GM19372 (cell line): ENCODE measurements at regions not wholly inside any gene's neighbourhood (a gene's known extent, or its start where the extent isn't known, plus 50 kb on each side); places are given as distances from the start of the nearest gene placed in this dataset.
A peak's percentile ranks its signal among the peaks of the same experiment; 100 is the strongest.

ENCODE experiments used
- ATAC-seq: cut with Tn5 transposase; IDR thresholded peaks from one replicate; pipeline ENCODE4 v1.9.1; 2021; ENCODE audit warnings: mild to moderate bottlenecking, low read depth, moderate library complexity; ENCODE audit not compliant: unreplicated experiment

DNA sequence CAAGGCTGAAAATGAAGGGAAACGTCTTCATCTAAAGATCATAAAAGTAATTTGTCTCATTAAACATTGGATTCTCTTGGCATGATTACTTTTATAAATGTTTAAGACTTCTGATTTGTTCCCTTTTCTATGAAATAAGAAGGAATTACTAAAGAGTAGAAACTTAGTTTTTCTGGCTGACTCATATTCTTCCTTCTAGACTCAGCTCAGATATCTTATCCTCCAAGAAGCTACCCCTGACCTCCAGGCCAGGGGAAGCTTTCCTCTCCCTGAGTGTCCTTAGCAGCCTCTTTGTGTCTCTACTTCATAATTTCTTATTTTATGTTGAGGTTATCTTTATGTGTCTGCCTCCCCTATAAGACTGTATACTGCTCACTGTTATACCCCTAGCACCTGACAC lies 291.9 kb upstream of the STT3B start:
- ATAC-seq = no peak

DNA sequence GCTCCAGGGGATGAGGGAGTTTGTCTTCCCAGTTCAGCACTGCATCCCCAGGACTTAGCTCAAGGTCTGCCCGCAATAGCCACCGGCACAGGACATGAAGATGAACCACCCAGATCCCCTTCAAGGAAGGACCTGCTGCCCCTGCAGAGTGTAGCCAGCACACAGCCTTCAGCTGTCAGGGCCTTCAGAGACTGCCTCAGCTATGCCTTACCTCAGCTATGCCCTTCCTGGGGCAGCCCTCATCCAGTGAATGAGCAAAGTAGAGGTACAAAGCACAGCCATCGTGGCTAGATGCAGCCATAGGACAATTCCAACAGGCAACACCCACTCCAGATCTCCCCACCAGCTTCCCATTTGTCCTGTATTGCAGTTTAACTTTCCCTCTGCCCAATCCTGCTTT lies 291.2 kb upstream of the STT3B start:
- no peak for ATAC-seq

DNA sequence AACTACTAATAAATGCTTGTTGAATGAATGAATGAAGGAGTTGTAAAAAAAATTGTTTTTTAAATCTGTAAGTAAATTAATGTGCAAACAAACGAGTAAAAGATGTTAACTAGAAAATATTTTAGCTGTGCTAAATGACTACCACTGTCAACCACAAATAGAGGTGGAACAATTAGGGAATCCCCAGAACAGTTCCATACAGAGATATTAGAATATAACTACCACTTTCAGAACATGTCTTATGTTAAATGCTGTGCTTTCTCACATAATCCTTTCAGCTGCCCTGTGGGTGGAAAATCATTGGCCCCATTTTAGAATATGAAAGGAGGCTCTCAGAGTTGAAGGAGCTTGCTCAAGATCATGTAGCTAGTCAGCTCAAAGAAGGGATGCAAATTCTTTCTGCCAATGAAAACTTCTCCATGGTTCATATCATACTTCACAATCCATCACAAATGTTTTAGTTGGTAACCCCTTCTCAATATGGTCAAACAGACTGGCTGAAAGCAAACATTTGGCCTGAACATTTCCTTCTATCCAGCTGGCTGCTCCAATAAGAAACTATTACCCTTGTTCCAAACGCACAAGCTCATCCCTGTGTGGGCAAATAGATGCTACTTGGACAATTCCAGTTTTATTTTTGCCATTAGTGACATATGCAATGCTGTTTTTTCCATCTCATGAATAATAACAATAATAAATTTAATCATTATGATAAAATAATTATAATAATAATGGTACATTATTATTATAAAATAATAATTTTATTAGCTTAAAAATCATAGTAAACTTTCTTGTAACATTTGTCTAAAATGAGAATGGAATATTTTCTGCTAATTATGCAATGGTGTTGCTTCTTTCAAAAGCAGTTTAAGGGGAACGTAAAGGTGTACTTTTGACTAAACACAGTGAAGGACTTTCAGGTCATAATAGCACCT lies 290.4 kb upstream of the STT3B start:
- ATAC-seq = peak; percentile 60

GRCh38 chr3:31244929-31245817 lies 287.6 kb upstream of the STT3B start:
- no peak for ATAC-seq

- ATAC-seq = no peak
These were observed 286.2 kb upstream of the STT3B start for GRCh38 chr3:31246293-31247062.

DNA sequence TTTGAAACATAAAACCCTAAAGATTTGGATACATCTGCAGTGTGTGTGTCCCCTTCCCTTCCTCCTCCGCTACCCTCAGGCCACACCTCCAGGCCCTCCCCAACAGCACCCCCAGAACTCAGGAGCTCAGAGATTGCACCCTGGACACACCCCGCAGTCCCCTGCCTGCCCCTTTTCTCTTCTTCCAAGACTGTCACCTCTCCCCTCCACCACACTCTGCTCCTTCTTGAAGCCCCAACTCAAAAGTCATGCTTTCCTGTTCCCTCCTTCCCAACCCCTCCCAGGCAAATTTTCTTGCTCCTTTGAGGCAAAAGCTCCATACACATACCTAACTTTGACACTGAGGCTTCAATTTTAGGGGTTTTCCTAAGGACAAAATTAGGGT lies 285.7 kb upstream of the STT3B start:
- ATAC-seq = no peak

DNA sequence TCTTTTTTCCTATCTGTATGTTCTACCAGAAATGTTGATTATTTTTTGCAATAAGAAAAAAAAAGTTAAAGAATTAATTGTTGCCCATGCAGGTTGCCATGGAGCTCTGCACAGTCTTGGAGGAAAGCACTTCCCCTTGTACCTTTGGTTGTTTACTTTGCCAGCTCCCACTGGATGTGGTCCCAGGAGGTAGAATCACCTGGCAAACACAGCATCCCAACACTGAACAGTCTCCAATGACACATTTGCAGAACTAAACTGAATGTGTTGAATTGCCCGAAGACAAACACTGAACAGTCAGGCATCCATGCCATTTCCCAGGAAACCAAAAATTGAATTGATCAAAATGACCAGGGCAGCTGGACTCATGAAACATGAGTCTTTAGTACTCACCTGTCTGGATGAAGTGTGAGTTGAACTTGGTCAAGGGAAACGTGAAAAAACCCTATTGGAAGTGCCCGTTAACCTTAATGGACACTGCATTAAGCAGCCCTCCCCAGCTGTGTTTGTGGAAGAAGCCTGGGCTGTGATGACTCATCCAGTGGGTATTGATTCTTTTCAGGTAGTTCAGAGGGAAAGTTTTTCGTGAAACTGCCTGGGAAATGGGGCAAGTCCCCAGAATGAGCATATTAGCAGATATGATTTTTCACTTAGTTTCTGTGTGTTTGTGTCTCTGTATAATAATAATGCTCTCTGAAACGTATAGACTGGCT lies 284.7 kb upstream of the STT3B start:
- peak; percentile 41 for ATAC-seq

- peak; percentile 9 for ATAC-seq
These were observed 284.1 kb upstream of the STT3B start for GRCh38 chr3:31248563-31248992.

DNA sequence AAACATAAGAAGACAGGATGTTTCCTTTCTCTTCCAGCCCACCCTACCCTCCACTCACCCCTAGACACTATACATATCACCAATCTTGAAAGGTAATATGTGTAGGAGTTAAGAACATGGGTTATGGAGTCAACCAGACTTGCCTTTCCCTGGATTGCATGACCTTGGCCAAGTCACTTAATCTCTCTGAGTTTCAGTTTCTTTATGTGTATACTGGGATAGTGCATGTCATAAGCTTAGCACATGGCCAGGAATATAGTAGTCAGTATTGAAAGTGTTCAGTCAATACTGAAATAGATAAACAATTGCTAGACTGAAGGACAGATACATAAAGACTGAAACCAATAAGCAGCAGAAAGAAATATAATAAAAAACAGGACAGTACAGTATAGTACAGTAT lies 283.2 kb upstream of the STT3B start:
- ATAC-seq = no peak

DNA sequence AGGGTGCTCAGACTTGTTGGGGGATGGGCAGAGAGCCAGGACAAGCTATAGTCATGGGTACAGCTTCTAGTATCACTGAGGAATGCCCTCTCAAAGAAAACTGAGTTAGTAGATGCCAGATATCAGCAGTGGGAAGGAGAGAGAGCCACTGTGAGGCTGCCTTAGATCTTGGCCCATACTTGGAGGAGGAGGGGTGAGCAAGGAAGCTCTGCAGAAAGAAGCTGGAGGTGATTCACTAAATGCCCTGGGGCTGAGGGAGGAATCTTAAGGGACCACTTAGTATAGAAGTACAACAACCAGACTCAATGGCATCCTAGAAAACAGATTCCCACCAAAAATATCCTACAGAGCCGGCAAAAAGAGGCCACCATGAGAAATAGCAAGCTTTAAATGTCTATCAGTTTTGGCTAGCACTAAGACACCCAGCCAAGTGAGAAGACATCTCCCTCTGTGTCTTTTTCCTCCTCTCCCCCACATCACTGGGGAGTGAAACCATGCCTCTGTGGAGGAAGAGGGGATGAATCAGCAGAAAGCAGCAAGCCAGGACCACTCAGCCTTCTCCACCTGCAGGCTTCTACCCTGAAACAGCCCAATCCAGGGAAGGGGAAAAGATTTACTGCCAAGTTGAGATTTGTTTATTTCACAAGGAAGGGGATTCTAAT lies 282.5 kb upstream of the STT3B start:
- ATAC-seq = no peak

DNA sequence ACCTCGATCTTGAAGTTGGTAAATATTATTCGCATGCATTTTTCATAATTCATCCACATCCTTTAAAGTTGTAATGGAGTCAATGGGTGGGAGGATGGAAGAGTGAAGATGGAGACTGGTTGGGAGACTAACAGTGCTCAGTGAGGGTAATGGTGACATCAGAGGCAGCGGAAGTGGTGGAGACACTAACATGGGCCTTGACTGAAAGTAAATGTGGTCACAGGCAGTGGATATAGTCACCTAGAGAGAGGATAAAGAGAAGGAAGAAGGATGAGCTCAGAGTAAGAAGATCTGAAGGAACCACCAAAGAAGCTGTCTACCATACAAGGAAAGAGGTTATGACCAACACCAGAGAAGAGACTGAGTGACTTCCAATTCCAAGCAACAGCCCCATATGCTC lies 281.6 kb upstream of the STT3B start:
- ATAC-seq = no peak

DNA sequence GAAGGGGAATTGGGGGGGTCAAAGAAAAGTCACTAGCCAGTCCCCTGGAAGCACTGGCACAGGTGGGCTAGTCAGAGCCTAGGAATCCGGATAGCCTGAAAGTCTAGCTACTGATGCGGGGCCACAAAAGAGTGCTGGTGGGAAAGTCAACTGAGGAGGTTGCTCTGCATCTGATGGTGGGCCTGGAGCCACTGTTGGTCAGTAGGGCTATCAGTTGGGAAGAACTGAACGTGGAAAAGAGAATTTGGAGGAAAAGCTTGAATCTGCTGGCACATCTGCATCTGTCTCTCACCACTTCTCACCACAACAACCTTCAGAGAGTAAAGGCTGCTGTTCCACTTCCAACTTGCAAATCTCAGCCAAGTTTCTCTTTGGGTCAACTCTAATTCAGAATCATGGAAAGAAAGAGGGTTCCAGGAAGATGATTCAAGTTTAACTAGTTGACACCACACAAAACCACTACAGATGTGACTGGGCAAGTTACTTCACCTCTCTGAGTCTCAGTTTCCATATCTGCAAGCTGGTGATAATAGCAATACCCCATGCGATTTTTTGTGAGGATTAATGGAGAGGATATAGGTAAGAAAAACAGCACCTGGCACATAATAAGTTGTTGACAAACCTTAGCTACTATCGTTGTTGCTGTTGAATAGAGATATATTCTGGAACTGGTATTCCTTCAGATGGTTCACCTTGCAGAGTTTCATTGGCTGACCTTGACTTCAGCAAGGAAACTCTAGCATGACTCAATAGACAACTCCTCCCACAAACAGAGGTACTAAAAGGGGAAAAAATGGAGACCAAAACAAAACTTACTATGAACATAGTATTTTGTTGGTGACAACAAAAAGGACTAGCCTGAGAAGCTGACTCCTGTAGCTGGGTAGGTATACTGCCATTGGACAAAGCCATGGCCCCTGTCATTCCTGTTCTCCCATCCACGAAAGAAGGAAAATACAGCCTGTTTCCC lies 280.2 kb upstream of the STT3B start:
- ATAC-seq = no peak

DNA sequence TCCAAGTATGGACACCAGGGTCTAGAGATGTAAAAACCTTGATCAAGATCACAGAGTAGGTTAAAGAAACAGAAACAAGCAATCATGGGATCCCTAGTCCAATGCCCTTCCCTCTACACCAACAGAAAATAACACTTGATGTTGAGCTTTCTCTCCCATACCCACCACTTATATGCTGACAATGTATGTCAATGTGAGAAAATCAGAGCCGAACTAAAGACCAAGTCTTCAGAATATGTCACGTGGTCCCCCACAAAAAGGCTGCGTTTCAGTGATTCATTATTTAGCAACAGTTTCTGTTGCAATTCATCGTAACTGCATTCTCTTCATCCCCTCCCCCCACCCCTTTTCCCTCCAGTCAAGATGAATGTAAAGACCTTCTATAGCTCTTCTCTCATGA lies 278.9 kb upstream of the STT3B start:
- ATAC-seq = no peak

DNA sequence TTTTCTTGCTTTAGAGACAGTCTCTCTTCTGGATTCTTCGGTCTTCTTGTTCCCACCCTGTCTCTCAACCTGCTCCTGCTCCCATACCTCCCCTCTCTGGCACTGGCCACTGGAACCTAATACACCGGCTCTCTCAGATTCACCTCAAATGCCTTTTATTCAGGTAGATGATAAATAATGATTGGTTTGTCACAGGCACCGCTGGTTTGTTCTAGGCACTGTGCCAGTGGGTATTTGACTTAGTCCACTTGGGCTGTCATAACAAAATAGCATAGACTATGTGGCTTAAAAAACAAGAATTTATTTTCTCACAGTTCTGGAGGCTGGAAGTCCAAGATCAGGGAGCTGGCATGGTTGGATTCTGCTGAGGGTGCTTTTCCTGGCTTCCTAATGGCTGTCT lies 278.2 kb upstream of the STT3B start:
- no peak for ATAC-seq

GRCh38 chr3:31255007-31255581 lies 277.6 kb upstream of the STT3B start:
- no peak for ATAC-seq

DNA sequence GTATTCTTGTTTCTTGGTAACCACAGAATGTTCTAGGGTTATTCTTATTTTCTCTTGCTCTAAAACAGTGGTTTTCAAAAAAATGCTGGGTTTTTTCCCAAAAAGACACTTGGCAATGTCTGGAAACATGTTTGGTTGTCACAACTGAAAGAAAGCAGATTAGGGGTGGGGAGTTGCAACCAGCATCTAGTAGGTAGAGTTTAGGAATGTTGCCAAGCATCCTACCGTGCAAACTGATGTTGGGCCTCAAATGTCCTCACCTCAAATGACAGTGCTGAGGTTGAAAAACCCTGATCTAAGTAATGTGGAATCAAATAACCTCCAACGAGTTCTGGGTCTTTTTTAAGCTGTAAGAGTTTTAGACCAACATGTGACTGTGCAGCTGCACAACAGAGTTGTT lies 270.5 kb upstream of the STT3B start:
- ATAC-seq = no peak

- no peak for ATAC-seq
These were observed 268.8 kb upstream of the STT3B start for GRCh38 chr3:31263897-31264296.
